HCT116 (cell line): ENCODE measurements at regions not wholly inside any gene's neighbourhood (a gene's known extent, or its start where the extent isn't known, plus 50 kb on each side); places are given as distances from the start of the nearest gene placed in this dataset.

Source experiments
- ATAC-seq: fragments of 200-7000 bp; cut with Tn5 transposase; 2 replicates; pipeline ENCODE4 v1.9.1; 2020; ENCODE audit warnings: mild to moderate bottlenecking, moderate library complexity
- BruUV-seq: library from RNA; stranded (reverse); fragments of 400-500 nt; replicated peaks from 2 replicates; lab custom pipeline; 2021; lab: Mats Ljungman, UMichigan
- CTCF ChIA-PET: fragments of 300-600 bp; sonication (Branson Sonifier 250); formaldehyde crosslinking; loops from one replicate; lab custom pipeline; 2021; ENCODE audit warnings: antibody characterized with exemption; lab: Charles Lee
- POLR2A ChIA-PET: fragments of 300-600, 350-600 bp; sonication (Branson Sonifier 250); formaldehyde crosslinking; loops from one replicate; lab custom pipeline; 2021; ENCODE audit warnings: antibody characterized with exemption; lab: Charles Lee
- RAD21 ChIA-PET, 2 experiments: fragments of 300-600 bp; sonication (Branson Sonifier 250); formaldehyde crosslinking; loops; one replicate each; lab custom pipeline; 2023; ENCODE audit warnings: low total read pairs in 2 of 2; ENCODE audit not compliant: uncharacterized antibody in 2 of 2, unreplicated experiment in 2 of 2, low non-redundant PET in 1 of 2; lab: Charles Lee
- DNase-seq: peaks from one replicate; pipeline ENCODE4 v3.0.0-alpha.2; 2010; ENCODE audit warnings: low read depth, low spot score
- H2AFZ ChIP-seq: fragments of 200-600 bp; shearing (Covaris generic), sonication (generic); 2 replicates; pipeline ENCODE4 v1.6.1; 2017; ENCODE audit warnings: low read depth, mixed run types, mixed read lengths, antibody characterized with exemption, low read length; ENCODE audit not compliant: poor library complexity, severe bottlenecking
- H3K27ac ChIP-seq: 2 replicates; pipeline ENCODE4 v1.5.1; 2012; ENCODE audit warnings: low read depth, low read length
- H3K27me3 ChIP-seq: fragments of 200-600 bp; sonication (generic); 2 replicates; pipeline ENCODE4 v1.6.1; 2016; ENCODE audit warnings: mixed run types, low read length, mixed read lengths; ENCODE audit not compliant: insufficient read depth
- H3K36me3 ChIP-seq, 2 experiments: fragments of 200-500 bp in 1 of 2; fragments of 200-600 bp in 1 of 2; sonication (Bioruptor generic) in 1 of 2; sonication (generic) in 1 of 2; 2 replicates each; pipeline versions ENCODE4 v1.5.1 to v1.6.1; 2014 to 2016; ENCODE audit warnings: low read length in 2 of 2, inconsistent platforms in 1 of 2, mixed read lengths in 1 of 2, mixed run types in 1 of 2; ENCODE audit not compliant: insufficient read depth in 2 of 2, control insufficient read depth in 1 of 2
- H3K4me1 ChIP-seq, 2 experiments: fragments of 200-600 bp in 1 of 2; sonication (generic) in 1 of 2; 2 replicates each; pipeline versions ENCODE4 v1.5.1 to v1.6.1; 2012 to 2017; ENCODE audit warnings: low read length in 2 of 2, inconsistent platforms in 1 of 2, mild to moderate bottlenecking in 1 of 2, mixed read lengths in 1 of 2, mixed run types in 1 of 2, moderate library complexity in 1 of 2; ENCODE audit not compliant: insufficient read depth in 2 of 2, control insufficient read depth in 1 of 2
- H3K4me2 ChIP-seq: fragments of 200-600 bp; sonication (generic); 2 replicates; pipeline ENCODE4 v1.6.1; 2017; ENCODE audit warnings: mixed run types, low read length, mixed read lengths
- H3K4me3 ChIP-seq, 2 experiments: fragments of 200-600 bp in 1 of 2; sonication (generic) in 1 of 2; replicated peaks in 1 of 2; 2 replicates each; pipeline ENCODE4 v1.5.1; 2011 to 2016; ENCODE audit warnings: low read length in 2 of 2, control low read depth in 1 of 2, low read depth in 1 of 2, mild to moderate bottlenecking in 1 of 2, mixed read lengths in 1 of 2, mixed run types in 1 of 2
- H3K79me2 ChIP-seq: fragments of 200-600 bp; sonication (generic); 2 replicates; pipeline ENCODE4 v1.6.1; 2017; ENCODE audit warnings: mild to moderate bottlenecking, mixed run types, low read length, moderate library complexity, mixed read lengths; ENCODE audit not compliant: insufficient read depth
- H3K9ac ChIP-seq: fragments of 200-600 bp; sonication (generic); 2 replicates; pipeline ENCODE4 v1.6.1; 2016; ENCODE audit warnings: low read length, mixed read lengths
- H3K9me2 ChIP-seq: fragments of 200-600 bp; sonication (generic), shearing (Covaris generic); 2 replicates; pipeline ENCODE4 v1.6.1; 2017; ENCODE audit warnings: mixed run types, mild to moderate bottlenecking, moderate library complexity; ENCODE audit not compliant: insufficient read depth
- H3K9me3 ChIP-seq, 2 experiments: fragments of 200-500 bp in 1 of 2; fragments of 200-600 bp in 1 of 2; sonication (Bioruptor generic) in 1 of 2; sonication (generic) in 1 of 2; 2 replicates each; pipeline ENCODE4 v1.6.1; 2014 to 2017; ENCODE audit warnings: low read length in 2 of 2, mixed read lengths in 2 of 2, inconsistent platforms in 1 of 2, low read depth in 1 of 2, mild to moderate bottlenecking in 1 of 2, mixed run types in 1 of 2, moderate library complexity in 1 of 2; ENCODE audit not compliant: control insufficient read depth in 1 of 2, insufficient read depth in 1 of 2
- H4K20me1 ChIP-seq: fragments of 200-600 bp; sonication (generic), shearing (Covaris generic); 2 replicates; pipeline ENCODE4 v1.6.1; 2017; ENCODE audit warnings: mixed run types, mild to moderate bottlenecking, moderate library complexity; ENCODE audit not compliant: insufficient read depth
- FOSL1 ChIP-seq: IDR thresholded peaks from 2 replicates; pipeline ENCODE4 v1.6.1; 2012; ENCODE audit warnings: low read depth
- JUND ChIP-seq: IDR thresholded peaks from 2 replicates; pipeline ENCODE4 v1.6.1; 2012
- MAX ChIP-seq: IDR thresholded peaks from 2 replicates; pipeline ENCODE4 v1.6.1; 2012
- SIN3A ChIP-seq: IDR thresholded peaks from 2 replicates; pipeline ENCODE4 v1.6.1; 2012; ENCODE audit warnings: low read depth
- SRF ChIP-seq: IDR thresholded peaks from 2 replicates; pipeline ENCODE4 v1.6.1; 2012; ENCODE audit warnings: low read depth
- ZBTB33 ChIP-seq: IDR thresholded peaks from 2 replicates; pipeline ENCODE4 v1.6.1; 2011; ENCODE audit warnings: mild to moderate bottlenecking, low read length, moderate library complexity; ENCODE audit not compliant: insufficient replicate concordance; ENCODE audit errors: extremely low read depth
- intact Hi-C: fragments of 100-400 bp; cut with micrococcal nuclease; formaldehyde crosslinking; loops from 2 replicates; pipeline ENCODE4 v1.10.0; 2022
- TF ChIP-seq, protein P1 (sequence below), 3 experiments: fragments of 200-600 bp in 1 of 3; sonication (generic) in 1 of 3; IDR thresholded peaks in 2 of 3; conservative IDR thresholded peaks in 1 of 3; 2 replicates each; pipeline ENCODE4 v1.5.1; 2012 to 2017; ENCODE audit warnings: low read depth in 2 of 3, low read length in 2 of 3, antibody characterized with exemption in 1 of 3, borderline replicate concordance in 1 of 3, control low read depth in 1 of 3, mild to moderate bottlenecking in 1 of 3, mixed read lengths in 1 of 3, mixed run types in 1 of 3, moderate library complexity in 1 of 3; ENCODE audit not compliant: insufficient read depth in 1 of 3

DNA sequence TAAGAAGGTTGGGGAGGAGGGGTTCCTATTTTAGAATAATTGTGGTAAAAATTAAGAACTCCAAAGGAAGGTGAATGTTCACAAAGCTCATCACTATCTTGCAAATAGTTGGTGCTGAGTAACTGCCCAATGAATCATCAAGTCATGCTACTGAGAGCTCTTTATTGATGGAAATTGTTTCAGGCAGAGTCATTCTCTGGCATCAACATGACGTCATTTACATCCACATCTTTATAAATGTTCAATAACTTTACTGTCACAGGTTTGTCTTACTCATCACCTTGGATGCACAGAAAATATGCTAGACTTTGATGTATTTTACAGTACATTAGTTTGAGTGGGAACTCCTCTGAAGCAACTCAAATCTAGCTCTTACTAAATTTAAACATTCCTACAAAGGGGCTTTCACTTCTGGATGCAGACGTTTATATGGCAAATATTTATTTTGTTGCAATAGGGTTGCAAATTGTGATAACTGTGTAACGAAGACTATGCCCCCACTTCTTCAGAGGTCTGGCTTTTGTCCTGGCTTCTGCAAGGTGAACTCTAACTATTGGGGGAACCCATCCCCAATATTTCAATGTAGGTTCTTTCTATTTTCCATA, 273.7 kb upstream of the AJAP1 start:
- CTCF ChIA-PET, result no interaction called here
- H2AFZ ChIP-seq, result no peak overlapping the region
- H3K9ac ChIP-seq, result no peak overlapping the region
- H3K4me3 ChIP-seq, result no peak overlapping the region
- intact Hi-C loops, result no loop called here
- no peaks in the 10 kb centered on the region for H3K79me2 ChIP-seq
- DNase-seq (no peak), ATAC-seq (no peak)
- TF ChIP-seq, protein P1, sequence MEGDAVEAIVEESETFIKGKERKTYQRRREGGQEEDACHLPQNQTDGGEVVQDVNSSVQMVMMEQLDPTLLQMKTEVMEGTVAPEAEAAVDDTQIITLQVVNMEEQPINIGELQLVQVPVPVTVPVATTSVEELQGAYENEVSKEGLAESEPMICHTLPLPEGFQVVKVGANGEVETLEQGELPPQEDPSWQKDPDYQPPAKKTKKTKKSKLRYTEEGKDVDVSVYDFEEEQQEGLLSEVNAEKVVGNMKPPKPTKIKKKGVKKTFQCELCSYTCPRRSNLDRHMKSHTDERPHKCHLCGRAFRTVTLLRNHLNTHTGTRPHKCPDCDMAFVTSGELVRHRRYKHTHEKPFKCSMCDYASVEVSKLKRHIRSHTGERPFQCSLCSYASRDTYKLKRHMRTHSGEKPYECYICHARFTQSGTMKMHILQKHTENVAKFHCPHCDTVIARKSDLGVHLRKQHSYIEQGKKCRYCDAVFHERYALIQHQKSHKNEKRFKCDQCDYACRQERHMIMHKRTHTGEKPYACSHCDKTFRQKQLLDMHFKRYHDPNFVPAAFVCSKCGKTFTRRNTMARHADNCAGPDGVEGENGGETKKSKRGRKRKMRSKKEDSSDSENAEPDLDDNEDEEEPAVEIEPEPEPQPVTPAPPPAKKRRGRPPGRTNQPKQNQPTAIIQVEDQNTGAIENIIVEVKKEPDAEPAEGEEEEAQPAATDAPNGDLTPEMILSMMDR (IDR thresholded peaks at IDR 0.05 in 2 of 3, conservative IDR thresholded peaks at IDR 0.05 in 1 of 3; ENCODE audit: borderline replicate concordance in 1 of 3, insufficient read depth in 1 of 3, low read depth in 2 of 3, low read length in 2 of 3), result no peak
- TF ChIP-seq JUND (no peak), ZBTB33 (no peak), MAX (no peak), FOSL1 (no peak), SRF (no peak), SIN3A (no peak)
- no peak overlapping the region for H3K4me2 ChIP-seq
- POLR2A ChIA-PET, result no interaction called here
- no peak overlapping the region for H3K27ac ChIP-seq
- H3K4me1 ChIP-seq, result no peaks in the 10 kb centered on the region
- no peaks in the 10 kb centered on the region for H4K20me1 ChIP-seq
- H3K9me3 ChIP-seq, result 0 out of 4 replicates have a peak, but pooled peaks cover 0 to 3% of the 10 kb centered on the region in 2 experiments
- BruUV-seq, result no TSS peak
- no peaks in the 10 kb centered on the region for H3K9me2 ChIP-seq
- no peaks in the 10 kb centered on the region for H3K36me3 ChIP-seq
- H3K27me3 ChIP-seq, result no peaks in the 10 kb centered on the region
- RAD21 ChIA-PET, result no interaction called here
